ENCODE measurements at regions not wholly inside any gene's neighbourhood (a gene's known extent, or its start where the extent isn't known, plus 50 kb on each side); places are given as distances from the start of the nearest gene placed in this dataset.

DNA sequence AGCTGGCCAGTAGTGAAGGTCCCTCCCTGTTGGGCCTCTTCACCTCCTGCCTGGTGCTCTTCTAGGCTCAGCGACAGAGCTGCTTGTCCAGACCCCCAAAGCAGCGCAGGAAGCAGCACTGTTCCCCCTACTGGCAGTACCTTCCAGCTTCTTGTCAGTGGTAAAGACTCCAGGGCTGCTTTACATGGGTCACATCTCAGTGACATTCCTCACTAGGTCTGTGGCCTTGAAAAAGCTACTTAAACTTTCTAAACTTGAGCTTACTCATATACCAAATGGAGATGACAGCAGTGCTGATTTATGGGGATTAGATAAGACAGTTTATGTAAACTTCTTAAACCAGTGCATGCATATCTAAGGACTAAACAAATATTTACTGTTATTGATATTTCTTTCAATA is 117.3 kb downstream of the FAT4 start:
- H3K9me1 ChIP-seq (replicated peaks; ENCODE audit: control insufficient read depth, extremely low read depth, insufficient read depth, low read length), result no peaks in the 10 kb centered on the region
- H3K4me3 ChIP-seq (replicated peaks in 1 of 3; ENCODE audit: insufficient read depth in 1 of 3, low read depth in 1 of 3, low read length in 3 of 3), result no peak overlapping the region
- ChIA-PET POLR2A (no interaction called here), CTCF (interaction anchor here (1.5 kb wide), 1 partner anchor 19 kb away, joined by 4 read pairs; no protein-coding TSS in a partner anchor)
- no peak for TF ChIP-seq JUN (IDR thresholded peaks at IDR 0.05; ENCODE audit: borderline replicate concordance, insufficient read depth, insufficient read length, low read depth)
- no peak for TF ChIP-seq FOS (IDR thresholded peaks at IDR 0.05; ENCODE audit: borderline replicate concordance, insufficient read depth, low read length)
- TF ChIP-seq POLR2A (IDR thresholded peaks at IDR 0.05; ENCODE audit: low read depth, low read length), result no peak
- TF ChIP-seq, protein P1, sequence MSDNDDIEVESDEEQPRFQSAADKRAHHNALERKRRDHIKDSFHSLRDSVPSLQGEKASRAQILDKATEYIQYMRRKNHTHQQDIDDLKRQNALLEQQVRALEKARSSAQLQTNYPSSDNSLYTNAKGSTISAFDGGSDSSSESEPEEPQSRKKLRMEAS (IDR thresholded peaks at IDR 0.05; ENCODE audit: insufficient read depth, insufficient read length), result no peak
- no peak for TF ChIP-seq POLR2AphosphoS5 (IDR thresholded peaks at IDR 0.05; ENCODE audit: insufficient read depth, low read depth, low read length)
- TF ChIP-seq EZH2 (IDR thresholded peaks at IDR 0.05; ENCODE audit: borderline replicate concordance, low read depth, low read length, severe bottlenecking), result no peak
- TF ChIP-seq MYC (IDR thresholded peaks at IDR 0.05; ENCODE audit: low read depth, low read length), result no peak
- TF ChIP-seq, protein P2, sequence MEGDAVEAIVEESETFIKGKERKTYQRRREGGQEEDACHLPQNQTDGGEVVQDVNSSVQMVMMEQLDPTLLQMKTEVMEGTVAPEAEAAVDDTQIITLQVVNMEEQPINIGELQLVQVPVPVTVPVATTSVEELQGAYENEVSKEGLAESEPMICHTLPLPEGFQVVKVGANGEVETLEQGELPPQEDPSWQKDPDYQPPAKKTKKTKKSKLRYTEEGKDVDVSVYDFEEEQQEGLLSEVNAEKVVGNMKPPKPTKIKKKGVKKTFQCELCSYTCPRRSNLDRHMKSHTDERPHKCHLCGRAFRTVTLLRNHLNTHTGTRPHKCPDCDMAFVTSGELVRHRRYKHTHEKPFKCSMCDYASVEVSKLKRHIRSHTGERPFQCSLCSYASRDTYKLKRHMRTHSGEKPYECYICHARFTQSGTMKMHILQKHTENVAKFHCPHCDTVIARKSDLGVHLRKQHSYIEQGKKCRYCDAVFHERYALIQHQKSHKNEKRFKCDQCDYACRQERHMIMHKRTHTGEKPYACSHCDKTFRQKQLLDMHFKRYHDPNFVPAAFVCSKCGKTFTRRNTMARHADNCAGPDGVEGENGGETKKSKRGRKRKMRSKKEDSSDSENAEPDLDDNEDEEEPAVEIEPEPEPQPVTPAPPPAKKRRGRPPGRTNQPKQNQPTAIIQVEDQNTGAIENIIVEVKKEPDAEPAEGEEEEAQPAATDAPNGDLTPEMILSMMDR (IDR thresholded peaks at IDR 0.05; ENCODE audit: extremely low read depth in 1 of 2, insufficient read depth in 1 of 2, low read depth in 1 of 2, low read length in 2 of 2), result no peak
- no peak for TF ChIP-seq GATA2 (IDR thresholded peaks at IDR 0.05; ENCODE audit: insufficient read depth, insufficient read length, low read depth, low read length)
- DNase-seq (ENCODE audit: low read depth, low spot score) (no peak), FAIRE-seq (no peak)
- H4K20me1 ChIP-seq (replicated peaks; ENCODE audit: control insufficient read depth, extremely low read depth, insufficient read depth, low read length), result no peaks in the 10 kb centered on the region
- H3K27me3 ChIP-seq (ENCODE audit: control insufficient read depth in 2 of 2, insufficient read depth in 2 of 2, low read length in 2 of 2), result no peaks in the 10 kb centered on the region
- H3K4me1 ChIP-seq (ENCODE audit: control insufficient read depth, extremely low read depth, insufficient read depth, low read length), result peaks cover 6% of the 10 kb centered on the region
- no peak overlapping the region for H3K9ac ChIP-seq (replicated peaks; ENCODE audit: extremely low read depth, insufficient read depth, low read length)
- no peaks in the 10 kb centered on the region for H3K79me2 ChIP-seq (ENCODE audit: control insufficient read depth, insufficient read depth, low read length)
- intact Hi-C loops (cut with micrococcal nuclease), result loop anchor here (2.0 kb wide), 1 partner anchor 117 kb away; the partner anchor contains the start of gene FAT4
- H3K4me2 ChIP-seq (ENCODE audit: insufficient read depth, low read length), result no peak overlapping the region
- BruUV-seq (replicated peaks), result no TSS peak
- H3K9me3 ChIP-seq (replicated peaks; ENCODE audit: control insufficient read depth, insufficient read depth, low read length), result no peaks in the 10 kb centered on the region
- dilution Hi-C loops (cut with MboI; ENCODE audit: extremely low pct_ligation_motif_present, low sequenced_read_pairs), result no loop called here
- no peak overlapping the region for H3K27ac ChIP-seq (ENCODE audit: insufficient read depth, low read depth, low read length)
- H3K36me3 ChIP-seq (ENCODE audit: control insufficient read depth in 2 of 2, extremely low read depth in 1 of 2, insufficient read depth in 2 of 2, low read length in 2 of 2), result peaks cover 0 to 4% of the 10 kb centered on the region in 2 experiments
- no peak overlapping the region for H2AFZ ChIP-seq (ENCODE audit: low read depth, low read length)
